Erythroblast (primary cell): ENCODE measurements at regions not wholly inside any gene's neighbourhood (a gene's known extent, or its start where the extent isn't known, plus 50 kb on each side); places are given as distances from the start of the nearest gene placed in this dataset.
"Not testable (repeated sequence)": the region's sequence is repeated elsewhere in the genome, so short reads cannot be mapped to it uniquely, and the experiment has no call there.

ENCODE experiments used
- DNase-seq, 2 experiments: peaks; one replicate each; lab custom pipeline; 2025; lab: John Stamatoyannopoulos, UW
- GATA1 ChIP-seq: IDR thresholded peaks from 2 replicates; pipeline ENCODE4 v1.6.1; 2011; ENCODE audit warnings: low read depth, mild to moderate bottlenecking, control low read depth, low read length, moderate library complexity
- POLR2A ChIP-seq: IDR thresholded peaks from 2 replicates; pipeline ENCODE4 v1.6.1; 2011; ENCODE audit warnings: mild to moderate bottlenecking, low read length

DNA sequence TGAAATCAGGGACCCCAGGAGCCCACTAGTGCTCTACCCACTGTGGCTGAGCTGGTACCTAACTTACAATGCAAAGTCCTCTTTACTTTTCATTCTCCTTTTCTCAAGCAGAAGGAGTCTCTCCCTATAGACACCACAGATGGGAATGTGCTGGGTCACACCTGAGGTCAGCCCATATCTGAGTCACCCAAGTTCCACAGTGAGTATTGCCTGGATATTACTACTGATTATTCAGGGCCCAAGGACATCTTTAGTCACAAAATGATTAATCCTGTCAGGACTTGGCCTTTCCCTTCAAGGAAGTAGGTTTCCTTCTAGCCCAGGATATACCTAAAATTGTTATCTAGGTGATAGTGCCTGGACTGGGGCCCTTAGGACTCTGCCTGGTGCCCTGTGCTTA, 1305.2 kb downstream of the SI start:
- TF ChIP-seq POLR2A (no peak), GATA1 (no peak)
- no peak for DNase-seq

GRCh38 chr3:163768048-163768447, 1310.2 kb downstream of the SI start:
- no peak for DNase-seq
- TF ChIP-seq GATA1 (no peak), POLR2A (no peak)

GRCh38 chr3:163766112-163766511, 1312.2 kb downstream of the SI start:
- no peak for DNase-seq
- TF ChIP-seq POLR2A (no peak), GATA1 (no peak)

- DNase-seq = no peak
- no peak for TF ChIP-seq POLR2A
- TF ChIP-seq GATA1 = no peak
Observed at GRCh38 chr3:163753033-163753432, 1325.3 kb downstream of the SI start.

- no peak for DNase-seq
- no peak for TF ChIP-seq POLR2A
- TF ChIP-seq GATA1 = no peak
Observed at GRCh38 chr3:163745204-163745603, 1333.1 kb downstream of the SI start.

DNA sequence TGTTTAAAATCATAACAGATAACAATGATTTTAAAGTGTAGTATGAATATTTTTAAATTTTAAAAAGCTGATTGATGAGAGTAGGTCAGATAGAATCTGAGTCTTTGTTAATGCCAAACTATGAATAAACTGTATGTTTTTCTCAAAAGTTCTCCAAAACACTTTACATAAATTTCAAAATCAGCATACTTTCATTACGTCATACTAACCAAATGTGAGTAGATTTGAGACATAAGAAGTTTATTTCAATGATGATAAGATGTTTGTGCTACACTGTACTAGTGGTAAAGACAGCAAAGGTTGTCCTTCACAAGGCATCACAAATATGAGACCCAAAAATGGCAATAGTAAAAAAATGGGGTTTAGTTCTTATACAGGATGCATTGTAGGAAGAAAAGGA, 1342.9 kb downstream of the SI start:
- no peak for DNase-seq

DNA sequence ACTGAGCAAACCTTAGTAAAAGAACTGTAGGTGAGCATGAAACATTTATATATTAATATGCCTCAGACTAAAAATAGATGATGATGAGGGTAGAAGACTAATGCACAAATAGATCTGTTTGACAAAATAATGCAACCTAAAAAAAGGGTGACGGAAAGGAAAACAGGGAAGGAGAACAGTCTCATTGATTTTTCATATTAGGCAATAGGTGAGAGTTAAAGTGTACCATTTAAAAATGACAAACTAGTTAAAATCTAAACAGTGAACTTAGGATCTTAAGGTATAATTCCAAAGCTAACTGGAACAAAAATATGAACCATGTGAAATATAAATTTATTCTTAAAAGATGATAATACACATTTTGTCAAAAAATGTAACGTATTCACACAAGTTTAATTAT, 1347.6 kb downstream of the SI start:
- no peak for TF ChIP-seq POLR2A
- TF ChIP-seq GATA1 = no peak
- no peak for DNase-seq

More for the DNA sequence above, 1342.9 kb downstream of the SI start:
- no peak for TF ChIP-seq POLR2A
- TF ChIP-seq GATA1 = no peak

GRCh38 chr3:163726125-163726524, 1352.2 kb downstream of the SI start:
- DNase-seq = no peak
- no peak for TF ChIP-seq GATA1
- no peak for TF ChIP-seq POLR2A

- no peak for TF ChIP-seq POLR2A
- no peak for TF ChIP-seq GATA1
Observed at GRCh38 chr3:163722405-163722804, 1355.9 kb downstream of the SI start.

DNA sequence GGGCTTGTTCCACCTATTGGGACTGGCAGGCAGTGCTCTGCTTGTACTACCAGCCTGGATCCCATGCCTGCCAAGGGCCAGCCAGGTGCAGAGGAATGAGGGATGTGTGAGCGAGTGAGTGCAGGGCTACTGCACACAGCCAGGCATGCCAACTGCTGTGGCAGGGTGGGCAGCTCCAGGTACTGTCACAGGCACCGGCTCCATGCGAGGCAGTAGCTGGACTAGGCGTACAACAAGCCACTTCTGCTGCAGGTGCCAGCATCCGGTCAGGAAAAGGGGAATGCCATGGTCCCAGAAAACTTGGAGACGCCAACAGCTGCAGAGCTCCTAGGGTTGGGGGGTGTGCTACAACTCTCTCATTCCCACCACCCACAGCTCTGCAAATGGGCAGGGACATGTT, 1356.7 kb downstream of the SI start:
- TF ChIP-seq GATA1 (no peak), POLR2A (no peak)
- DNase-seq = no peak

More at GRCh38 chr3:163722405-163722804, 1355.9 kb downstream of the SI start:
- no peak for DNase-seq

DNA sequence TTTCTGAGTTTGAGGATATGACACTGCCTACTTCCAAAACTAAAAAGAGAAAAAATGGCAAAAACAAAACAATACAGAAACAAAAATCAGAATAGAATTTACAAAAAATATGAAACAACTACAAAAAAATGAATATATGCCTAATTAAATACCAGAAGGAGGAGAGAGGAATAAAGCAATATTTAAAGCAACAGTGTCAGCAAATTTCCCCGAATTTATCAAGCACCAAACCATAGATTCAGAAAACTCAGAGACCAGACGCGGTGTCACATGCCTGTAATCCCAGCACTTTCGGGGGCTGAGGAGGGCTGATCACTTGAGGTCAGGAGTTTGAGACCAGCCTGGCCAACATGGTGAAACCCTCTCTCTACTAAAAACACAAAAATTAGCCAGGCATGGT, 1360.9 kb downstream of the SI start:
- TF ChIP-seq GATA1 = no peak
- TF ChIP-seq POLR2A = no peak
- no peak for DNase-seq

- DNase-seq = no peak
Observed at GRCh38 chr3:163708428-163708827, 1369.9 kb downstream of the SI start.

GRCh38 chr3:163707659-163708058, 1370.6 kb downstream of the SI start:
- no peak for TF ChIP-seq GATA1
- no peak for TF ChIP-seq POLR2A
- DNase-seq = no peak

More at GRCh38 chr3:163708428-163708827, 1369.9 kb downstream of the SI start:
- TF ChIP-seq POLR2A = no peak
- TF ChIP-seq GATA1 = no peak

DNA sequence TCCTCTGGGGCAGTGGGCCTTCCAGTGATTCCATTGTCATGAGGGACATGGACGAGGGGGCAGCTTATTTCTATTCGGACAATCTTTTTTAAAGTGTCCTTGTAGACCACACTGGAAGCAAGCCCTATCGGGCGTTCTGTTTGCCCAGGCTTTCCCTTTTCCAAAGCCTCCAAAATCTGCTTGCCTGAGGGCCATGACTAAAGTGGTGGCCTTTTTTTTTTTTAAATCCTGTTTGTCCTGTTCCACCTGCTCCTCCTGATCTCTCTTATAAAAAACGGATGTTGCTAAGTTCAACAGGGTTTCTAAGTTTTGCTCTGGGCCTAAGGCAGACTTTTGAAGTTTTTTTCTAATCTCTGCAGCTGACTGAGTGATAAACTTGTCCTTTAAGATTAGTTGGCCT, 1380.1 kb downstream of the SI start:
- not testable (repeated sequence) for DNase-seq

GRCh38 chr3:163692494-163692893, 1385.8 kb downstream of the SI start:
- TF ChIP-seq GATA1 = no peak
- no peak for TF ChIP-seq POLR2A

GRCh38 chr3:163684651-163685050, 1393.6 kb downstream of the SI start:
- TF ChIP-seq GATA1 (no peak), POLR2A (no peak)
- no peak for DNase-seq

More at GRCh38 chr3:163692494-163692893, 1385.8 kb downstream of the SI start:
- no peak for DNase-seq

GRCh38 chr3:163672954-163673353, 1405.3 kb downstream of the SI start:
- no peak for DNase-seq
- TF ChIP-seq POLR2A = no peak
- no peak for TF ChIP-seq GATA1
